K562 (cell line): ENCODE measurements at regions not wholly inside any gene's neighbourhood (a gene's known extent, or its start where the extent isn't known, plus 50 kb on each side); places are given as distances from the start of the nearest gene placed in this dataset.

Source experiments
- ATAC-seq: fragments of 200-7000 bp; cut with Tn5 transposase; 3 replicates; pipeline ENCODE4 v1.9.1; 2020; ENCODE audit warnings: moderate library complexity
- BruUV-seq: library from RNA; stranded (reverse); fragments of 400-500 nt; replicated peaks from 2 replicates; lab custom pipeline; 2021; lab: Mats Ljungman, UMichigan
- CTCF ChIA-PET: fragments of 300-600 bp; formaldehyde crosslinking; extraction: SDS; loops from one replicate; lab custom pipeline; 2021; ENCODE audit warnings: low intra/inter-chr PET ratio; lab: Yijun Ruan, JAX
- POLR2A ChIA-PET: fragments of 300-600, 350-650 bp; sonication (Branson Sonifier 250); formaldehyde crosslinking; extraction: SDS; loops from one replicate; lab custom pipeline; 2021; ENCODE audit warnings: antibody characterized with exemption, inconsistent platforms; lab: Yijun Ruan, JAX
- DNase-seq, 4 experiments: peaks; one replicate each; pipeline versions ENCODE4 v3.0.0 to v3.0.0-alpha.2; 2011 to 2018; ENCODE audit warnings: low spot score in 3 of 4, mixed read lengths in 3 of 4; ENCODE audit errors: extremely low read depth in 1 of 4
- FAIRE-seq: peaks from 2 replicates; lab custom pipeline; 2011; peaks lifted over from hg19 to GRCh38; lab: Jason Lieb, UNC
- H2AFZ ChIP-seq: 2 replicates; pipeline ENCODE4 v1.6.0; 2011; ENCODE audit warnings: low read depth, low read length, control low read depth, inconsistent platforms
- H3K27ac ChIP-seq: fragments of 200-600 bp; 3 replicates; pipeline ENCODE4 v1.8.0; 2011; ENCODE audit warnings: low read depth, mild to moderate bottlenecking, control low read depth, inconsistent platforms, low read length, moderate library complexity, mixed read lengths; ENCODE audit errors: extremely low read depth
- H3K27me3 ChIP-seq, 2 experiments: fragments of 300-600 bp in 1 of 2; 2 replicates in 1 of 2; 3 replicates in 1 of 2; pipeline versions ENCODE4 v1.6.0 to v1.8.0; 2011; ENCODE audit warnings: inconsistent platforms in 2 of 2, low read length in 2 of 2, mild to moderate bottlenecking in 1 of 2, mixed read lengths in 1 of 2, moderate library complexity in 1 of 2; ENCODE audit not compliant: control insufficient read depth in 2 of 2, insufficient read depth in 2 of 2
- H3K36me3 ChIP-seq: fragments of 300-600 bp; 3 replicates; pipeline ENCODE4 v1.8.0; 2011; ENCODE audit warnings: mild to moderate bottlenecking, low read length, inconsistent platforms; ENCODE audit not compliant: control insufficient read depth, insufficient read depth
- H3K4me1 ChIP-seq, 2 experiments: fragments of 200-600 bp in 1 of 2; replicated peaks in 1 of 2; 2 replicates in 1 of 2; 3 replicates in 1 of 2; pipeline versions ENCODE4 v1.5.1 to v1.8.0; 2011; ENCODE audit warnings: inconsistent platforms in 2 of 2, low read length in 2 of 2, mild to moderate bottlenecking in 1 of 2, mixed read lengths in 1 of 2, moderate library complexity in 1 of 2; ENCODE audit not compliant: control insufficient read depth in 2 of 2, insufficient read depth in 2 of 2
- H3K4me2 ChIP-seq: 2 replicates; pipeline ENCODE4 v1.6.1; 2011; ENCODE audit warnings: low read length, control low read depth, inconsistent platforms, mixed read lengths; ENCODE audit not compliant: insufficient read depth
- H3K4me3 ChIP-seq: fragments of 200-600 bp; sonication (generic), shearing (Covaris generic); 2 replicates; pipeline ENCODE4 v1.5.1; 2016; ENCODE audit warnings: control low read depth, inconsistent platforms
- H3K79me2 ChIP-seq: fragments of 200-600 bp; 3 replicates; pipeline ENCODE4 v1.8.0; 2011; ENCODE audit warnings: low read length, inconsistent platforms; ENCODE audit not compliant: control insufficient read depth, insufficient read depth
- H3K9ac ChIP-seq, 2 experiments: 2 replicates each; pipeline versions ENCODE4 v1.6.0 to v1.6.1; 2011; ENCODE audit warnings: low read depth in 2 of 2, low read length in 2 of 2, control low read depth in 1 of 2, inconsistent platforms in 1 of 2, mild to moderate bottlenecking in 1 of 2, mixed read lengths in 1 of 2; ENCODE audit not compliant: insufficient read depth in 1 of 2
- H3K9me1 ChIP-seq: one replicate; pipeline ENCODE4 v1.6.0; 2011; ENCODE audit warnings: inconsistent platforms, mild to moderate bottlenecking, low read length, moderate library complexity; ENCODE audit not compliant: control insufficient read depth, insufficient read depth
- H3K9me3 ChIP-seq: replicated peaks from 2 replicates; pipeline ENCODE4 v1.5.1; 2011; ENCODE audit warnings: low read depth, low read length, inconsistent platforms; ENCODE audit not compliant: control insufficient read depth, insufficient read depth
- H4K20me1 ChIP-seq: replicated peaks from 2 replicates; pipeline ENCODE4 v1.6.1; 2011; ENCODE audit warnings: low read length, inconsistent platforms, mixed read lengths; ENCODE audit not compliant: control insufficient read depth, insufficient read depth
- C11orf30 ChIP-seq: fragments of 450-650 bp; IDR thresholded peaks from 2 replicates; pipeline ENCODE4 v1.6.1; 2016; ENCODE audit warnings: low read depth, mild to moderate bottlenecking
- FOS ChIP-seq: IDR thresholded peaks from 3 replicates; pipeline ENCODE4 v1.6.1; 2011; ENCODE audit not compliant: insufficient read length; ENCODE audit errors: extremely low read depth
- FOXJ2 ChIP-seq: fragments of 200-800 bp; sonication (Bioruptor generic); IDR thresholded peaks from 2 replicates; pipeline ENCODE4 v1.6.1; 2016; ENCODE audit warnings: missing genetic modification characterization, missing compliant biosample characterization
- KDM2B ChIP-seq: fragments of 250-450 bp; sonication (Bioruptor Pico); IDR thresholded peaks from 2 replicates; pipeline ENCODE4 v1.8.0; 2021; ENCODE audit warnings: mild to moderate bottlenecking, moderate library complexity
- MIER1 ChIP-seq: fragments of 450-650 bp; IDR thresholded peaks from 2 replicates; pipeline ENCODE4 v1.6.1; 2016; ENCODE audit warnings: antibody characterized with exemption, mild to moderate bottlenecking, low read depth
- NFIX ChIP-seq: fragments of 250-450 bp; sonication (Bioruptor Pico); IDR thresholded peaks from 2 replicates; pipeline ENCODE4 v1.4.0; 2020; ENCODE audit warnings: low read depth, mild to moderate bottlenecking, moderate library complexity
- NR4A1 ChIP-seq, 2 experiments: fragments of 250-450 bp in 1 of 2; fragments of 450-650 bp in 1 of 2; sonication (Bioruptor Pico) in 1 of 2; IDR thresholded peaks; 2 replicates each; pipeline versions ENCODE4 v1.4.0 to v1.6.1; 2016 to 2020; ENCODE audit warnings: mild to moderate bottlenecking in 2 of 2, missing compliant biosample characterization in 1 of 2, missing genetic modification characterization in 1 of 2, moderate library complexity in 1 of 2
- RB1 ChIP-seq: fragments of 450-650 bp; IDR thresholded peaks from 2 replicates; pipeline ENCODE4 v1.6.1; 2017; ENCODE audit warnings: low read depth, mild to moderate bottlenecking
- XRCC5 ChIP-seq: fragments of 200-400 bp; formaldehyde crosslinking; IDR thresholded peaks from 2 replicates; pipeline ENCODE4 v1.6.1; 2017; ENCODE audit warnings: low read depth, mild to moderate bottlenecking, low read length
- ZNF146 ChIP-seq: IDR thresholded peaks from one replicate; pipeline ENCODE4 v1.6.1; 2018; ENCODE audit warnings: missing compliant biosample characterization; ENCODE audit not compliant: unreplicated experiment
- ZNF175 ChIP-seq: fragments of 200-800 bp; sonication (Bioruptor generic); IDR thresholded peaks from 2 replicates; pipeline ENCODE4 v1.6.1; 2016; ENCODE audit warnings: low read depth, mild to moderate bottlenecking, missing genetic modification characterization, missing compliant biosample characterization
- ZNF561 ChIP-seq: fragments of 450-650 bp; formaldehyde crosslinking; conservative IDR thresholded peaks from 2 replicates; pipeline ENCODE4 v1.4.0; 2020; ENCODE audit warnings: mild to moderate bottlenecking, moderate library complexity
- ZNF57 ChIP-seq: fragments of 450-650 bp; formaldehyde crosslinking; IDR thresholded peaks from 2 replicates; pipeline ENCODE4 v1.4.0; 2020; ENCODE audit warnings: mild to moderate bottlenecking, moderate library complexity
- ZNF707 ChIP-seq: fragments of 250-450 bp; sonication (Bioruptor Pico); conservative IDR thresholded peaks from 2 replicates; pipeline ENCODE4 v1.8.0; 2022; ENCODE audit warnings: inconsistent platforms, mild to moderate bottlenecking, moderate library complexity
- WGBS: fragments of 100-300 bp; shearing (Covaris generic); methylation state at CpG from one replicate; pipeline ENCODE4 v1.1.6; 2016; ENCODE audit warnings: low coverage, mixed read lengths; ENCODE audit not compliant: insufficient coverage; ENCODE audit errors: missing lambda C conversion rate; 5-methylcytosine and 5-hydroxymethylcytosine counted together
- in situ Hi-C: fragments of 300-500 bp; cut with MboI; formaldehyde crosslinking; loops from 4 replicates; pipeline ENCODE4 v1.15.0; 2018; ENCODE audit warnings: inconsistent platforms, mixed read lengths
- intact Hi-C: fragments of 100-400 bp; cut with micrococcal nuclease; formaldehyde crosslinking; loops from 2 replicates; pipeline ENCODE4 v1.14.2; 2022
- TF ChIP-seq, protein P1 (sequence below): IDR thresholded peaks from 2 replicates; pipeline ENCODE4 v1.6.1; 2011; ENCODE audit warnings: borderline replicate concordance, low read depth, mild to moderate bottlenecking, moderate library complexity, low read length; ENCODE audit not compliant: insufficient read depth, poor library complexity, severe bottlenecking

DNA sequence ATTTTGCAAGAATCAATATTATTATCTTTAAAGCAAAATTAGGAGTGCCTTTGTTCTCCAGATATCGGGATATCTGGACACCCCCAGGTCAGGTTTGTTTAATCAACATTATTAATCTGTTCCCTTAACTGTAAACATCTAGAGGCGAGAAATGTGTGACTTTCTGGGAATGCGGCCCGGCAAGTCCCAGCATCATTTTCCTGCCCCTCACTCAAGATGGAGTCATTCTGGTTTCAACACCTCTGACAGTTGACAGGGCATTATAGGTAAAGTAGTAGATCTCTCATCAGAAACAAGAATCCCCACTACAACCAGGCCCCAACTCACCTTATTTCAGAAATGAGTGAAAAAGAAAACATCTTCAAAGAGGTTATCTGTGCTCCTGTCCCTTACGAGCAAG lies 331.6 kb upstream of the ZFP42 start:
- no peak for FAIRE-seq
- H3K4me3 ChIP-seq, result no peak overlapping the region
- in situ Hi-C loops (no loop called here), intact Hi-C loops (no loop called here)
- no peaks in the 10 kb centered on the region for H3K27me3 ChIP-seq
- BruUV-seq, result no TSS peak
- no peaks in the 10 kb centered on the region for H3K36me3 ChIP-seq
- no peak overlapping the region for H3K4me2 ChIP-seq
- H3K79me2 ChIP-seq, result no peaks in the 10 kb centered on the region
- no peaks in the 10 kb centered on the region for H3K9me1 ChIP-seq
- TF ChIP-seq C11orf30 (no peak), KDM2B (no peak), FOS (no peak), FOXJ2 (tag) (no peak), XRCC5 (no peak), ZNF57 (CRISPR knock-in tag) (no peak), ZNF707 (CRISPR knock-in tag) (no peak), NFIX (no peak), MIER1 (no peak), RB1 (no peak), ZNF175 (CRISPR knock-in tag) (no peak), ZNF561 (no peak), NR4A1 (CRISPR knock-in tag; IDR thresholded peaks at IDR 0.05) (no peak), NR4A1 (tag; IDR thresholded peaks at IDR 0.05) (no peak), ZNF146 (CRISPR knock-in tag) (no peak)
- TF ChIP-seq, protein P1, sequence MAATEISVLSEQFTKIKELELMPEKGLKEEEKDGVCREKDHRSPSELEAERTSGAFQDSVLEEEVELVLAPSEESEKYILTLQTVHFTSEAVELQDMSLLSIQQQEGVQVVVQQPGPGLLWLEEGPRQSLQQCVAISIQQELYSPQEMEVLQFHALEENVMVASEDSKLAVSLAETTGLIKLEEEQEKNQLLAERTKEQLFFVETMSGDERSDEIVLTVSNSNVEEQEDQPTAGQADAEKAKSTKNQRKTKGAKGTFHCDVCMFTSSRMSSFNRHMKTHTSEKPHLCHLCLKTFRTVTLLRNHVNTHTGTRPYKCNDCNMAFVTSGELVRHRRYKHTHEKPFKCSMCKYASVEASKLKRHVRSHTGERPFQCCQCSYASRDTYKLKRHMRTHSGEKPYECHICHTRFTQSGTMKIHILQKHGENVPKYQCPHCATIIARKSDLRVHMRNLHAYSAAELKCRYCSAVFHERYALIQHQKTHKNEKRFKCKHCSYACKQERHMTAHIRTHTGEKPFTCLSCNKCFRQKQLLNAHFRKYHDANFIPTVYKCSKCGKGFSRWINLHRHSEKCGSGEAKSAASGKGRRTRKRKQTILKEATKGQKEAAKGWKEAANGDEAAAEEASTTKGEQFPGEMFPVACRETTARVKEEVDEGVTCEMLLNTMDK, result no peak
- ChIA-PET POLR2A (no interaction called here), CTCF (no interaction called here)
- H4K20me1 ChIP-seq, result no peaks in the 10 kb centered on the region
- no peak overlapping the region for H3K9ac ChIP-seq
- DNase-seq, result no peak
- no peak overlapping the region for H2AFZ ChIP-seq
- ATAC-seq, result no peak
- 0% methylated on average over 5 of the region's 5 CpGs for WGBS
- no peak overlapping the region for H3K27ac ChIP-seq
- H3K4me1 ChIP-seq, result no peaks in the 10 kb centered on the region
- no peaks in the 10 kb centered on the region for H3K9me3 ChIP-seq
